ENCODE measurements at regions not wholly inside any gene's neighbourhood (a gene's known extent, or its start where the extent isn't known, plus 50 kb on each side); places are given as distances from the start of the nearest gene placed in this dataset.

DNA sequence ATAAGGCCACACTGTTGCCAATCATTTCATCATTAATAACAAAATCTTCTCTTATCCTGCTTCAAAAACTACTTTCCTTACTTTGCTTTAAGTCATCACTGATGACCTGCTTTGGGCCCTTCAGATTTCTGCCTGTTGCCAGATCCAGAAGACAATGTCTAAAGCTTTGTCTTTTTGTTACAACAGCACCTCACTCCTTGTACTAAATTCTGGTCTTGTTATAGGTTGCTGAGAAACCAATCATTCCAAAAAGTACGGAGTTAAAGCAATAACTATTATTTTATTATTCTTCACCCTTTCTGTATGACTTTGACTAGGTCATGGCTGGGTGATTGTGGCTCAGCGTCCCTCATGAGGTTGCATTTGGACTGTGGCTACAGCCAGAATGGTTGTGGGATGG lies 633.5 kb downstream of the PTPRU start:
- TF ChIP-seq, protein P1, sequence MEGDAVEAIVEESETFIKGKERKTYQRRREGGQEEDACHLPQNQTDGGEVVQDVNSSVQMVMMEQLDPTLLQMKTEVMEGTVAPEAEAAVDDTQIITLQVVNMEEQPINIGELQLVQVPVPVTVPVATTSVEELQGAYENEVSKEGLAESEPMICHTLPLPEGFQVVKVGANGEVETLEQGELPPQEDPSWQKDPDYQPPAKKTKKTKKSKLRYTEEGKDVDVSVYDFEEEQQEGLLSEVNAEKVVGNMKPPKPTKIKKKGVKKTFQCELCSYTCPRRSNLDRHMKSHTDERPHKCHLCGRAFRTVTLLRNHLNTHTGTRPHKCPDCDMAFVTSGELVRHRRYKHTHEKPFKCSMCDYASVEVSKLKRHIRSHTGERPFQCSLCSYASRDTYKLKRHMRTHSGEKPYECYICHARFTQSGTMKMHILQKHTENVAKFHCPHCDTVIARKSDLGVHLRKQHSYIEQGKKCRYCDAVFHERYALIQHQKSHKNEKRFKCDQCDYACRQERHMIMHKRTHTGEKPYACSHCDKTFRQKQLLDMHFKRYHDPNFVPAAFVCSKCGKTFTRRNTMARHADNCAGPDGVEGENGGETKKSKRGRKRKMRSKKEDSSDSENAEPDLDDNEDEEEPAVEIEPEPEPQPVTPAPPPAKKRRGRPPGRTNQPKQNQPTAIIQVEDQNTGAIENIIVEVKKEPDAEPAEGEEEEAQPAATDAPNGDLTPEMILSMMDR (IDR thresholded peaks at IDR 0.05; ENCODE audit: insufficient read depth, low read depth, low read length): no peak
- TF ChIP-seq EZH2 (IDR thresholded peaks at IDR 0.05; ENCODE audit: insufficient read depth, low read length): no peak
